ENCODE measurements at regions not wholly inside any gene's neighbourhood (a gene's known extent, or its start where the extent isn't known, plus 50 kb on each side); places are given as distances from the start of the nearest gene placed in this dataset.

- Histone ChIP-seq H3K79me2 (ENCODE audit: insufficient read depth, low read length) (no peaks in the 10 kb centered on the region), H3K56ac (ENCODE audit: insufficient read length, low read depth, low read length) (no peak overlapping the region), H3K27ac (ENCODE audit: insufficient read length, low read depth, low read length) (no peak overlapping the region), H2BK20ac (ENCODE audit: low read depth, low read length, poor library complexity, severe bottlenecking) (no peak overlapping the region), H3K4me2 (ENCODE audit: insufficient read depth, insufficient read length, low read length) (no peak overlapping the region), H4K91ac (ENCODE audit: insufficient read length, low read depth, low read length) (no peak overlapping the region), H3K9me3 (ENCODE audit: control insufficient read depth, low read depth, low read length) (no peaks in the 10 kb centered on the region), H2BK120ac (ENCODE audit: low read depth, low read length, poor library complexity, severe bottlenecking) (no peak overlapping the region), H3K23me2 (ENCODE audit: insufficient read length, low read depth, low read length, poor library complexity, severe bottlenecking) (no peaks in the 10 kb centered on the region), H4K5ac (ENCODE audit: insufficient read length, low read depth, low read length) (no peak overlapping the region), H2AFZ (ENCODE audit: low read length) (no peak overlapping the region), H3K4me1 (ENCODE audit: insufficient read depth, low read length) (no peaks in the 10 kb centered on the region; the same call in 1 of the 2 replicates), H2AK5ac (ENCODE audit: insufficient read length, low read length) (no peak overlapping the region), H3K18ac (ENCODE audit: insufficient read length, low read depth, low read length) (no peak overlapping the region), H4K8ac (replicated peaks; ENCODE audit: insufficient read length, low read depth, low read length) (no peak overlapping the region), H4K20me1 (ENCODE audit: control insufficient read depth, insufficient read depth, insufficient read length) (peaks cover 3% of the 10 kb centered on the region), H3K4ac (ENCODE audit: low read depth, low read length) (no peak overlapping the region), H2BK15ac (ENCODE audit: low read depth, low read length) (no peak overlapping the region), H3K23ac (ENCODE audit: insufficient read length, low read depth, low read length) (no peak overlapping the region), H3K27me3 (ENCODE audit: insufficient read depth, low read length) (no peaks in the 10 kb centered on the region), H3K14ac (ENCODE audit: insufficient read depth, low read length) (no peak overlapping the region), H2BK12ac (ENCODE audit: insufficient read length, low read depth, low read length) (no peak overlapping the region), H3K79me1 (ENCODE audit: insufficient read depth, low read depth, low read length, poor library complexity, severe bottlenecking) (no peaks in the 10 kb centered on the region), H3K9ac (ENCODE audit: extremely low read depth, insufficient read length, low read length) (no peak overlapping the region), H2BK5ac (ENCODE audit: insufficient read length, low read length) (no peak overlapping the region), H3T11ph (ENCODE audit: low read length) (no peak overlapping the region)
- TF ChIP-seq, protein P1, sequence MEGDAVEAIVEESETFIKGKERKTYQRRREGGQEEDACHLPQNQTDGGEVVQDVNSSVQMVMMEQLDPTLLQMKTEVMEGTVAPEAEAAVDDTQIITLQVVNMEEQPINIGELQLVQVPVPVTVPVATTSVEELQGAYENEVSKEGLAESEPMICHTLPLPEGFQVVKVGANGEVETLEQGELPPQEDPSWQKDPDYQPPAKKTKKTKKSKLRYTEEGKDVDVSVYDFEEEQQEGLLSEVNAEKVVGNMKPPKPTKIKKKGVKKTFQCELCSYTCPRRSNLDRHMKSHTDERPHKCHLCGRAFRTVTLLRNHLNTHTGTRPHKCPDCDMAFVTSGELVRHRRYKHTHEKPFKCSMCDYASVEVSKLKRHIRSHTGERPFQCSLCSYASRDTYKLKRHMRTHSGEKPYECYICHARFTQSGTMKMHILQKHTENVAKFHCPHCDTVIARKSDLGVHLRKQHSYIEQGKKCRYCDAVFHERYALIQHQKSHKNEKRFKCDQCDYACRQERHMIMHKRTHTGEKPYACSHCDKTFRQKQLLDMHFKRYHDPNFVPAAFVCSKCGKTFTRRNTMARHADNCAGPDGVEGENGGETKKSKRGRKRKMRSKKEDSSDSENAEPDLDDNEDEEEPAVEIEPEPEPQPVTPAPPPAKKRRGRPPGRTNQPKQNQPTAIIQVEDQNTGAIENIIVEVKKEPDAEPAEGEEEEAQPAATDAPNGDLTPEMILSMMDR (conservative IDR thresholded peaks at IDR 0.05), result no peak
- peak; percentile 35 for DNase-seq
- H3K27ac Mint-ChIP-seq, result no peak overlapping the region; a peak in 1 of 7 replicates
- H3K9me3 Mint-ChIP-seq, result no peaks in the 10 kb centered on the region
- no peaks in the 10 kb centered on the region; the same call in none of the 2 replicates for H3K27me3 Mint-ChIP-seq (ENCODE audit: low read depth)
- H3K4me1 Mint-ChIP-seq, result peaks cover 7 to 8% of the 10 kb centered on the region in 2 experiments; a peak in 3 of 4 replicates
- H3K36me3 Mint-ChIP-seq (ENCODE audit: insufficient read depth in 1 of 3, low read depth in 3 of 3), result no peaks in the 10 kb centered on the region
- H3K4me3 Mint-ChIP-seq, result no peak overlapping the region
- WGBS (ENCODE audit: extremely low coverage, insufficient read length, low lambda C conversion rate), result no CpG with 5 or more reads among the region's 14 CpGs
Observed at GRCh38 chr2:8118940-8119781, 562.7 kb upstream of the ID2 start.

Data from H9 (cell line).